Astrocyte of the cerebellum (primary cell): ENCODE measurements at regions not wholly inside any gene's neighbourhood (a gene's known extent, or its start where the extent isn't known, plus 50 kb on each side); places are given as distances from the start of the nearest gene placed in this dataset.

Experiments
- DNase-seq: peaks from one replicate; pipeline ENCODE4 v3.0.0-alpha.2; 2011; ENCODE audit warnings: low read depth
- H3K4me3 ChIP-seq: 2 replicates; pipeline ENCODE4 v1.5.1; 2011; ENCODE audit warnings: mild to moderate bottlenecking, low read depth, low read length, moderate library complexity
- in situ Hi-C: cut with HindIII; loops from 2 replicates; pipeline ENCODE4 v1.10.0; 2017; ENCODE audit warnings: low sequenced_read_pairs
- TF ChIP-seq, protein P1 (sequence below): IDR thresholded peaks from 2 replicates; pipeline ENCODE4 v1.5.1; 2012; ENCODE audit warnings: low read length, low read depth, moderate library complexity, mild to moderate bottlenecking; ENCODE audit errors: missing control alignments

DNA sequence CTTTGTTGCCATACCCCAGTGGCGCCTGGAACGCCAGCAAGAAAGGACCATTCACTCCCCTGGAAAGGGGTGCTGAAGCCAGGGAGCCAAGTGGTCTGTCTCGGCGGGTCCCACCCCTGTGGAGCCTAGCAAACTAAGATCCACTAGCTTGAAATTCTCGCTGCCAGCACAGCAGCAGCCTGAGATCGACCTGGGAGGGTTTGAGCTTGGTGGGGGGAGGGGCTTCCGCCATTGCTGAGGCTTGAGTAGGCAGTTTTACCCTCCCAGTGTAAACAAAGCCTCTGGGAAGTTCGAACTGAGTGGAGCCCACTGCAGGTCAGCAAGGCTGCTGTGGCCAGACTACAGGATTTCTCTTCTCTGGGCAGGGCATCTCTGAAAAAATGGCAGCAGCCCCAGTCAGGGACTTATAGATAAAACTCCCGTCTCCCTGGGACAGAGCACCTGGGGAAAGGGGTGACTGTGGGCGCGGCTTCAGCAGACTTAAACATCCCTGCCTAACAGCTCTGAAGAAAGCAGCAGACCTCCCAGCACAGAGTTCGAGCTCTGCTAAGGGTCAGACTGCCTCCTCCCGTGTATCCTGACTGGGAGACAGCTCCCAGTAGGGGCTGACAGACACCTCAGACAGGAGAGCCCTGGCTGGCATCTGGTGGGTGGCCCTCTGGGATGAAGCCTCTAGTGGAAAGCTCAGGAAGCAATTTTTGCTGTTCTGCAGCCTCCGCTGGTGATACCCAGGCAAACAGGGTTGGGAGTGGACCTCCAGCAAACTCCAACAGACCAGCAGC is 281.1 kb upstream of the SP4 start:
- in situ Hi-C loops, result no loop called here
- no peak for DNase-seq
- no peak overlapping the region for H3K4me3 ChIP-seq
- TF ChIP-seq, protein P1, sequence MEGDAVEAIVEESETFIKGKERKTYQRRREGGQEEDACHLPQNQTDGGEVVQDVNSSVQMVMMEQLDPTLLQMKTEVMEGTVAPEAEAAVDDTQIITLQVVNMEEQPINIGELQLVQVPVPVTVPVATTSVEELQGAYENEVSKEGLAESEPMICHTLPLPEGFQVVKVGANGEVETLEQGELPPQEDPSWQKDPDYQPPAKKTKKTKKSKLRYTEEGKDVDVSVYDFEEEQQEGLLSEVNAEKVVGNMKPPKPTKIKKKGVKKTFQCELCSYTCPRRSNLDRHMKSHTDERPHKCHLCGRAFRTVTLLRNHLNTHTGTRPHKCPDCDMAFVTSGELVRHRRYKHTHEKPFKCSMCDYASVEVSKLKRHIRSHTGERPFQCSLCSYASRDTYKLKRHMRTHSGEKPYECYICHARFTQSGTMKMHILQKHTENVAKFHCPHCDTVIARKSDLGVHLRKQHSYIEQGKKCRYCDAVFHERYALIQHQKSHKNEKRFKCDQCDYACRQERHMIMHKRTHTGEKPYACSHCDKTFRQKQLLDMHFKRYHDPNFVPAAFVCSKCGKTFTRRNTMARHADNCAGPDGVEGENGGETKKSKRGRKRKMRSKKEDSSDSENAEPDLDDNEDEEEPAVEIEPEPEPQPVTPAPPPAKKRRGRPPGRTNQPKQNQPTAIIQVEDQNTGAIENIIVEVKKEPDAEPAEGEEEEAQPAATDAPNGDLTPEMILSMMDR, result no peak

DNA sequence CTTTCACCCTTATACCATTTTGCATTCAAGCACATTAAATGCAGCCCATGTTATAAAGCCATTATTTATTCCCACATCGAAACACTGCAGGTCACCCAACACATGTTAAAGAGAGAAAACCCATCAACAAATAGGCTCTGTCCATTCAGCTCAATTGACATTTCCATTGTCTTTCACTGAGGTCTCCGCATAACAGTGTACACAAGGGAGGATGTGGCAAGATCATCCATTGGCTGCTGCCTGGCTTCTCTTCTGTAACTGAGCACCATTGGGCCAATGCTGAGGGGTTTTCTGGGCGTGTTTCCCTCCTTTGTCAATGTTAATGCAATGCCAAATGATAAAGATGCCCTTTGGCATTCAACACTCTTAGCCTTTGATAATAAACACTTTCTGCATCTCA is 278.1 kb upstream of the SP4 start:
- no peak overlapping the region for H3K4me3 ChIP-seq
- TF ChIP-seq, protein P1, result no peak
- in situ Hi-C loops, result loop anchor here (5.0 kb wide), 1 partner anchor 62 kb away; no protein-coding TSS in a partner anchor
- no peak for DNase-seq

DNA sequence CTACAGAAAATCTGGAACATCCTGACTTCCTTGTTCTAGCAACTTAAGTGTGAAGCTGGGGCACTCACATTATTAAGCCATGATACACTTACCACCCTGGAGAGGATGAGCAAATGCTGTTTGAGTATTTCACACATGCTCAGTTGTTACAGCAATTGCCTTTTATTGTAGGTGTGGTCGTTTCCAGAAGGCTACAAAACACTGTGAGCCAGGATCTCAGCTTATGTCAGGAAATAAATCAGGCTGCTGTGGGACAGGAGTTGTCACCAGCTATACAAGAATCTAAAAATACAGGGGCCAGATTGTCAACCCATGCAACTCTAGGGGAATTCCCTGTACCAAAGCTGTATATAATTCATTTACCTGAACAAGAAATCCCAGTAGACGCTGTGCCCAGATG is 273.3 kb upstream of the SP4 start:
- in situ Hi-C loops, result loop anchor here (5.0 kb wide), 1 partner anchor 58 kb away; no protein-coding TSS in a partner anchor
- H3K4me3 ChIP-seq, result no peak overlapping the region
- DNase-seq, result no peak
- TF ChIP-seq, protein P1, result no peak

DNA sequence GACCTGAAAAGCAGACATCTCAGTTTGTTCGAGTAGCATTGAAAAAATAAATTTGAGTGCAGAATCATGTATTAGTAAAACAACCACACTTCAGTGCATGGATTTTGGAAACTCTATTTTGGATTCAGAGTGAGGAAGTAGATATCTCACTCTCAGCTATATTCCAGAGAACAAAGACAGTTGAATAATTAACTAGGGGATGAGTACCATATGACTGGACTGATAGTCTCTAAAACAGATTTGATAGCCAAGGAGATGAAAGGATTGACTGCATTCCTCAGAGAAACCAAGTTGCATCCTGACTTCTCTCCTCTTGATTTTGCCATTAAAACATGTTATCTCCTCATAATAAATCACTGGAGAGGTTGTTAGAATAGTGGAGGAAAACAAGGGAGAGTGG is 268.4 kb upstream of the SP4 start:
- TF ChIP-seq, protein P1, result no peak
- in situ Hi-C loops, result no loop called here
- no peak overlapping the region for H3K4me3 ChIP-seq
- no peak for DNase-seq

DNA sequence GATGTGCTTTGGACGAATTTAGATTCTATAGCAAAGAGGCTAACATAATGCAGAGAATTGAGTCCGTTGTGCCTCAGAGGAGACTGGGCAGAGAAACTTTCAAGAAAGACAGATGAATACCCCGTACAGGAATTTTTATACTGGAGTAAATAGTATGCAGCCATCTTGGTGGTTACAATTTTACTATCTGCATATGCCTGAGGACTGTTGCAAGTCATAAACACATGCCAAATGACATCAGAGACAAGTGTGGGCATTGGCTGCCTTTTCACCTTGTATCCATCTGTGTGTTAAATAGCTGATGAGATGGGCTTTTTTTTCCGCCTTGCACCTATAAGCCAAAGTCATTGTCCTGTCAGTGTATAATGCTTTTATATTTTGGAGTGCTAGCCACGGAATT is 267.5 kb upstream of the SP4 start:
- in situ Hi-C loops, result no loop called here
- TF ChIP-seq, protein P1, result no peak
- H3K4me3 ChIP-seq, result no peak overlapping the region
- DNase-seq, result no peak

DNA sequence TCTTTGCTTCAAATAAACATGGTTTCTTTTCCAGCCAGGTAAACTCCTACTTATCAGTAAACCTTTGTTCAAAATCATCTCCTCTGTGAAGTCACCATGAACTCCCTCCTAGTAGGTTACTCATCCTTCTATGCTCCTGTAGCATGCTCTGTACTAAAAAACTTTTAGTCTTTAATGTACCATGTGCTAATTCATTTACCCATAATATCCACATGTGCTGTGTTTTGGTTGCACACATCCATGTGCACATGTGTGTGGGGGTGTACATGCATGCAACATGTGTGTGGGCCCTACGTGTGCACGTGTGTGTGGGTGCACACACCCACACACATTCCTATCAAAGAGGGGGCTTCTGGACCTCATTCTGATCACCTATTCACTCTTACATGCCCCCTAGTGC is 259.9 kb upstream of the SP4 start:
- TF ChIP-seq, protein P1, result no peak
- no peak for DNase-seq
- in situ Hi-C loops, result no loop called here
- no peak overlapping the region for H3K4me3 ChIP-seq
